ENCODE measurements at regions not wholly inside any gene's neighbourhood (a gene's known extent, or its start where the extent isn't known, plus 50 kb on each side); places are given as distances from the start of the nearest gene placed in this dataset.
"Not testable (repeated sequence)": the region's sequence is repeated elsewhere in the genome, so short reads cannot be mapped to it uniquely, and the experiment has no call there.

GRCh38 chr6:95867205-95867604 is 148.6 kb upstream of the FUT9 start:
- FAIRE-seq = no peak

- FAIRE-seq = no peak
Measured at GRCh38 chr6:95877480-95877879, 138.3 kb upstream of the FUT9 start.

GRCh38 chr6:95879856-95880255 is 135.9 kb upstream of the FUT9 start:
- FAIRE-seq = no peak

- no peak for FAIRE-seq
Measured at GRCh38 chr6:95882371-95882770, 133.4 kb upstream of the FUT9 start.

GRCh38 chr6:95888711-95889110 is 127.1 kb upstream of the FUT9 start:
- not testable (repeated sequence) for FAIRE-seq

GRCh38 chr6:95905132-95905531 is 110.6 kb upstream of the FUT9 start:
- FAIRE-seq = no peak

GRCh38 chr6:95917034-95917433 is 98.7 kb upstream of the FUT9 start:
- FAIRE-seq = no peak

- no peak for FAIRE-seq
Measured at GRCh38 chr6:95923518-95923917, 92.3 kb upstream of the FUT9 start.

GRCh38 chr6:95935736-95936135 is 80.0 kb upstream of the FUT9 start:
- no peak for FAIRE-seq

- FAIRE-seq = peak; percentile 6
Measured at GRCh38 chr6:95946906-95947305, 68.9 kb upstream of the FUT9 start.

- FAIRE-seq = no peak
Measured at GRCh38 chr6:95948324-95948723, 67.5 kb upstream of the FUT9 start.

- no peak for FAIRE-seq
Measured at GRCh38 chr6:95949985-95950384, 65.8 kb upstream of the FUT9 start.

- no peak for FAIRE-seq
Measured at GRCh38 chr6:95958686-95959085, 57.1 kb upstream of the FUT9 start.

- FAIRE-seq = no peak
Measured at GRCh38 chr6:95959261-95959660, 56.5 kb upstream of the FUT9 start.
